Glutamatergic neuron (in vitro differentiated cells): ENCODE measurements at regions not wholly inside any gene's neighbourhood (a gene's known extent, or its start where the extent isn't known, plus 50 kb on each side); places are given as distances from the start of the nearest gene placed in this dataset.

Experiments used
- DNase-seq: peaks from one replicate; pipeline ENCODE4 v3.0.0; 2022
- H3K27ac Mint-ChIP-seq: one replicate; pipeline ENCODE4 v1.8.0; 2020; ENCODE audit warnings: mild to moderate bottlenecking, mixed read lengths, inconsistent platforms; ENCODE audit not compliant: unreplicated experiment
- H3K27me3 Mint-ChIP-seq: one replicate; pipeline ENCODE4 v1.8.0; 2020; ENCODE audit warnings: mild to moderate bottlenecking, moderate library complexity, mixed read lengths, inconsistent platforms; ENCODE audit not compliant: unreplicated experiment
- H3K36me3 Mint-ChIP-seq: one replicate; pipeline ENCODE4 v1.8.0; 2020; ENCODE audit warnings: mild to moderate bottlenecking, mixed read lengths, inconsistent platforms; ENCODE audit not compliant: unreplicated experiment
- H3K4me1 Mint-ChIP-seq: one replicate; pipeline ENCODE4 v1.8.0; 2020; ENCODE audit warnings: mild to moderate bottlenecking, low read depth, mixed read lengths, inconsistent platforms; ENCODE audit not compliant: unreplicated experiment
- H3K4me3 Mint-ChIP-seq: one replicate; pipeline ENCODE4 v1.8.0; 2020; ENCODE audit warnings: mild to moderate bottlenecking, mixed read lengths, inconsistent platforms; ENCODE audit not compliant: unreplicated experiment
- H3K9me3 Mint-ChIP-seq: one replicate; pipeline ENCODE4 v1.8.0; 2020; ENCODE audit warnings: mild to moderate bottlenecking, moderate library complexity, mixed read lengths, inconsistent platforms; ENCODE audit not compliant: unreplicated experiment
- TF ChIP-seq, protein P1 (sequence below): fragments of 200-600 bp; sonication (generic); IDR thresholded peaks from one replicate; pipeline ENCODE4 v1.5.0; 2021; ENCODE audit not compliant: partially characterized antibody, unreplicated experiment

DNA sequence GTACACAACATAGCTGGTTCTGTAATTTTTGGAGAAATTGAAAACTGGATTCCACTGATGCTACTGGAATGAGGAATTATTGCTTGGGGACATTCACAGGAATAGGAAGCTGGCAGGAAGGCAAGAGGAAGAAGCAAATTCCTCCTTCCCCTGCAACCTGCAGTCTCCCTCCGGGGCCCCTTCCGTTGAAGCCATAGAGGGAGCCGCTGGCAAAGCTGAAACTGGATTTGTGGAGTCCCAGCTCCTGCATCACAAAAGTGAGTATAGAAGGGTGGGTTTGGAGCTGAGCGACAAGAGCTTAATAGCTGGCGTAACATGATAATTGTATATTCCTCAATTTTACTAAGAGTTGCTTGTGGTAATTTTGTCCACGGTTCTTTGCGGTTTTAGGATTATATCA, 190.8 kb downstream of the ADRA2A start:
- Mint-ChIP-seq H3K27ac (no peak overlapping the region), H3K36me3 (no peaks in the 10 kb centered on the region), H3K9me3 (peaks cover 2% of the 10 kb centered on the region), H3K27me3 (no peaks in the 10 kb centered on the region), H3K4me3 (no peak overlapping the region), H3K4me1 (no peaks in the 10 kb centered on the region)
- TF ChIP-seq, protein P1, sequence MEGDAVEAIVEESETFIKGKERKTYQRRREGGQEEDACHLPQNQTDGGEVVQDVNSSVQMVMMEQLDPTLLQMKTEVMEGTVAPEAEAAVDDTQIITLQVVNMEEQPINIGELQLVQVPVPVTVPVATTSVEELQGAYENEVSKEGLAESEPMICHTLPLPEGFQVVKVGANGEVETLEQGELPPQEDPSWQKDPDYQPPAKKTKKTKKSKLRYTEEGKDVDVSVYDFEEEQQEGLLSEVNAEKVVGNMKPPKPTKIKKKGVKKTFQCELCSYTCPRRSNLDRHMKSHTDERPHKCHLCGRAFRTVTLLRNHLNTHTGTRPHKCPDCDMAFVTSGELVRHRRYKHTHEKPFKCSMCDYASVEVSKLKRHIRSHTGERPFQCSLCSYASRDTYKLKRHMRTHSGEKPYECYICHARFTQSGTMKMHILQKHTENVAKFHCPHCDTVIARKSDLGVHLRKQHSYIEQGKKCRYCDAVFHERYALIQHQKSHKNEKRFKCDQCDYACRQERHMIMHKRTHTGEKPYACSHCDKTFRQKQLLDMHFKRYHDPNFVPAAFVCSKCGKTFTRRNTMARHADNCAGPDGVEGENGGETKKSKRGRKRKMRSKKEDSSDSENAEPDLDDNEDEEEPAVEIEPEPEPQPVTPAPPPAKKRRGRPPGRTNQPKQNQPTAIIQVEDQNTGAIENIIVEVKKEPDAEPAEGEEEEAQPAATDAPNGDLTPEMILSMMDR, result no peak
- no peak for DNase-seq

GRCh38 chr10:111273235-111273634, 196.4 kb downstream of the ADRA2A start:
- H3K27ac Mint-ChIP-seq, result no peak overlapping the region
- H3K4me3 Mint-ChIP-seq, result no peak overlapping the region
- H3K36me3 Mint-ChIP-seq, result no peaks in the 10 kb centered on the region
- no peaks in the 10 kb centered on the region for H3K27me3 Mint-ChIP-seq
- no peaks in the 10 kb centered on the region for H3K4me1 Mint-ChIP-seq
- DNase-seq, result no peak
- TF ChIP-seq, protein P1, result no peak
- no peaks in the 10 kb centered on the region for H3K9me3 Mint-ChIP-seq

- Mint-ChIP-seq H3K9me3 (no peaks in the 10 kb centered on the region), H3K27me3 (no peaks in the 10 kb centered on the region), H3K27ac (no peak overlapping the region), H3K4me3 (no peak overlapping the region), H3K4me1 (no peaks in the 10 kb centered on the region), H3K36me3 (no peaks in the 10 kb centered on the region)
- TF ChIP-seq, protein P1, result no peak
- DNase-seq, result no peak
Measured at GRCh38 chr10:111273635-111274034, 196.8 kb downstream of the ADRA2A start.

GRCh38 chr10:111275091-111275490, 198.3 kb downstream of the ADRA2A start:
- no peaks in the 10 kb centered on the region for H3K36me3 Mint-ChIP-seq
- TF ChIP-seq, protein P1, result no peak

DNA sequence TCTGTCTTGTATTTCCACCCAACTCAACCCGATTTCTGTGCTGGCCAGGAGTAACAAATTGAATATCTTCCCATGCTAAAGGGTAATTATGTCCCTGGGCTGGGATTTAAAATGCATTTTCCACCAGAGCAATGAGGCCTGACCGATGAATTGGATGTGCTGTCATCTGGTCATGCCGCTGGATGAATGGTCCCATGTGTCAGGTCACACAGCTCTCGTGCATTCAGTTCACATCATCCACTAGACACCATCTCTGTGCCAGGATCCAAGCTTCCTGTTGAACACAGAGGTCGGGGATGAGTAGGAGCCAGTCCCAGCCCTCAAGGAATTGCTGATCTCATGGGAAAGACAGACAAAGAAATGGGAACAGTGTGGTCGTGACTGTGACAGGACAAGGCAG, 200.8 kb downstream of the ADRA2A start:
- H3K9me3 Mint-ChIP-seq, result no peaks in the 10 kb centered on the region
- H3K36me3 Mint-ChIP-seq, result no peaks in the 10 kb centered on the region
- no peaks in the 10 kb centered on the region for H3K27me3 Mint-ChIP-seq
- H3K27ac Mint-ChIP-seq, result no peak overlapping the region
- TF ChIP-seq, protein P1, result no peak
- H3K4me1 Mint-ChIP-seq, result no peaks in the 10 kb centered on the region
- H3K4me3 Mint-ChIP-seq, result no peak overlapping the region
- no peak for DNase-seq

More at GRCh38 chr10:111275091-111275490, 198.3 kb downstream of the ADRA2A start:
- H3K27ac Mint-ChIP-seq, result no peak overlapping the region
- H3K4me3 Mint-ChIP-seq, result no peak overlapping the region
- H3K9me3 Mint-ChIP-seq, result no peaks in the 10 kb centered on the region
- no peaks in the 10 kb centered on the region for H3K4me1 Mint-ChIP-seq
- no peaks in the 10 kb centered on the region for H3K27me3 Mint-ChIP-seq
- no peak for DNase-seq
